ENCODE measurements at regions not wholly inside any gene's neighbourhood (a gene's known extent, or its start where the extent isn't known, plus 50 kb on each side); places are given as distances from the start of the nearest gene placed in this dataset.

GRCh38 chr12:58186914-58187313 lies 245.5 kb downstream of the ATP23 start:
- no peak for TF ChIP-seq CTCF (IDR thresholded peaks at IDR 0.05; ENCODE audit: insufficient read depth in 1 of 2, low read depth in 1 of 2, low read length in 1 of 2, severe bottlenecking in 1 of 2, unreplicated experiment in 1 of 2)
- POLR2A ChIA-PET, result no interaction called here
- Histone ChIP-seq H3K27me3 (replicated peaks; ENCODE audit: control insufficient read depth, insufficient read depth, low read length) (no peaks in the 10 kb centered on the region), H3K4me1 (no peaks in the 10 kb centered on the region), H3K4me3 (ENCODE audit: low read depth, low read length) (no peak overlapping the region), H3K36me3 (ENCODE audit: control insufficient read depth, insufficient read depth, low read length) (no peaks in the 10 kb centered on the region), H3K9me3 (no peaks in the 10 kb centered on the region)
- no peaks in the 10 kb centered on the region for H3K36me3 Mint-ChIP-seq (ENCODE audit: insufficient read depth, unreplicated experiment)
- intact Hi-C loops (cut with micrococcal nuclease; ENCODE audit: unreplicated experiment), result no loop called here
- H3K4me1 Mint-ChIP-seq (ENCODE audit: low read depth, unreplicated experiment), result no peaks in the 10 kb centered on the region
- H3K4me3 Mint-ChIP-seq (ENCODE audit: unreplicated experiment), result no peak overlapping the region
- no TSS peak for BruUV-seq (replicated peaks)
- H3K27me3 Mint-ChIP-seq (ENCODE audit: insufficient read depth, unreplicated experiment), result no peaks in the 10 kb centered on the region
- peaks cover 6% of the 10 kb centered on the region for H3K9me3 Mint-ChIP-seq (ENCODE audit: unreplicated experiment)
- CTCF ChIA-PET, result no interaction called here
- no peak overlapping the region for H3K27ac Mint-ChIP-seq (ENCODE audit: unreplicated experiment)
- no peak for DNase-seq

- no TSS peak for BruUV-seq (replicated peaks)
Measured at GRCh38 chr12:58189030-58189429, 247.7 kb downstream of the ATP23 start.

GRCh38 chr12:58189893-58190292 lies 248.5 kb downstream of the ATP23 start:
- intact Hi-C loops (cut with micrococcal nuclease; ENCODE audit: unreplicated experiment), result no loop called here
- BruUV-seq (replicated peaks), result no TSS peak
- no peak overlapping the region for H3K27ac Mint-ChIP-seq (ENCODE audit: unreplicated experiment)
- Histone ChIP-seq H3K27me3 (replicated peaks; ENCODE audit: control insufficient read depth, insufficient read depth, low read length) (no peaks in the 10 kb centered on the region), H3K4me3 (ENCODE audit: low read depth, low read length) (no peak overlapping the region), H3K4me1 (no peaks in the 10 kb centered on the region), H3K36me3 (ENCODE audit: control insufficient read depth, insufficient read depth, low read length) (no peaks in the 10 kb centered on the region), H3K9me3 (no peaks in the 10 kb centered on the region)
- TF ChIP-seq CTCF (IDR thresholded peaks at IDR 0.05; ENCODE audit: insufficient read depth in 1 of 2, low read depth in 1 of 2, low read length in 1 of 2, severe bottlenecking in 1 of 2, unreplicated experiment in 1 of 2), result no peak
- DNase-seq, result no peak
- CTCF ChIA-PET, result no interaction called here
- H3K36me3 Mint-ChIP-seq (ENCODE audit: insufficient read depth, unreplicated experiment), result no peaks in the 10 kb centered on the region
- POLR2A ChIA-PET, result no interaction called here
- peaks cover 23% of the 10 kb centered on the region for H3K9me3 Mint-ChIP-seq (ENCODE audit: unreplicated experiment)
- no peaks in the 10 kb centered on the region for H3K4me1 Mint-ChIP-seq (ENCODE audit: low read depth, unreplicated experiment)
- no peak overlapping the region for H3K4me3 Mint-ChIP-seq (ENCODE audit: unreplicated experiment)
- H3K27me3 Mint-ChIP-seq (ENCODE audit: insufficient read depth, unreplicated experiment), result no peaks in the 10 kb centered on the region

More at GRCh38 chr12:58189030-58189429, 247.7 kb downstream of the ATP23 start:
- Histone ChIP-seq H3K4me1 (no peaks in the 10 kb centered on the region), H3K36me3 (ENCODE audit: control insufficient read depth, insufficient read depth, low read length) (no peaks in the 10 kb centered on the region), H3K4me3 (ENCODE audit: low read depth, low read length) (no peak overlapping the region), H3K9me3 (no peaks in the 10 kb centered on the region), H3K27me3 (replicated peaks; ENCODE audit: control insufficient read depth, insufficient read depth, low read length) (no peaks in the 10 kb centered on the region)
- no peaks in the 10 kb centered on the region for H3K4me1 Mint-ChIP-seq (ENCODE audit: low read depth, unreplicated experiment)
- no peaks in the 10 kb centered on the region for H3K36me3 Mint-ChIP-seq (ENCODE audit: insufficient read depth, unreplicated experiment)
- ChIA-PET CTCF (no interaction called here), POLR2A (no interaction called here)
- intact Hi-C loops (cut with micrococcal nuclease; ENCODE audit: unreplicated experiment), result no loop called here
- H3K27ac Mint-ChIP-seq (ENCODE audit: unreplicated experiment), result no peak overlapping the region
- H3K27me3 Mint-ChIP-seq (ENCODE audit: insufficient read depth, unreplicated experiment), result no peaks in the 10 kb centered on the region
- TF ChIP-seq CTCF (IDR thresholded peaks at IDR 0.05; ENCODE audit: insufficient read depth in 1 of 2, low read depth in 1 of 2, low read length in 1 of 2, severe bottlenecking in 1 of 2, unreplicated experiment in 1 of 2), result no peak
- DNase-seq, result no peak
- H3K4me3 Mint-ChIP-seq (ENCODE audit: unreplicated experiment), result no peak overlapping the region
- peaks cover 23% of the 10 kb centered on the region for H3K9me3 Mint-ChIP-seq (ENCODE audit: unreplicated experiment)
